ENCODE measurements at regions not wholly inside any gene's neighbourhood (a gene's known extent, or its start where the extent isn't known, plus 50 kb on each side); places are given as distances from the start of the nearest gene placed in this dataset.

DNA sequence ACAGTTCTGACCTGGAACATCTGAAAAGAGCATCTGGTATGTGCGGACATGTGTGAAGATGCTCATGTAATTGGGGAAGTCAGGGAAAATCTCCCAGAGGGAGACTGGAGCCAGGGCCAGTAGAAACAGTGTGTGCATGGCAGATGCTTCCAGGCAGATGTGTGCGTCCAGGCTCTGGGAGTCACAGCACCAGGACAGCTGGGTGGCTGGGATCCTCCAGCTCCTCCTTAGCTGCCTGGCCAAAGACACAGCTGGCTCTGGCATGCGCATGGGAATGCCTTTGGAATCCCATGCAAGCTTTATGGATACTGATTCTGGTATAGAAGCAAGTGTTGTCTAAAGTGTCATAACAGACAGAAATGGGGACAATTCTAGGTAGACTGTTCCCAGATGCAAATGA is 369.7 kb downstream of the INSIG2 start (continued):
- TF ChIP-seq, protein P1, sequence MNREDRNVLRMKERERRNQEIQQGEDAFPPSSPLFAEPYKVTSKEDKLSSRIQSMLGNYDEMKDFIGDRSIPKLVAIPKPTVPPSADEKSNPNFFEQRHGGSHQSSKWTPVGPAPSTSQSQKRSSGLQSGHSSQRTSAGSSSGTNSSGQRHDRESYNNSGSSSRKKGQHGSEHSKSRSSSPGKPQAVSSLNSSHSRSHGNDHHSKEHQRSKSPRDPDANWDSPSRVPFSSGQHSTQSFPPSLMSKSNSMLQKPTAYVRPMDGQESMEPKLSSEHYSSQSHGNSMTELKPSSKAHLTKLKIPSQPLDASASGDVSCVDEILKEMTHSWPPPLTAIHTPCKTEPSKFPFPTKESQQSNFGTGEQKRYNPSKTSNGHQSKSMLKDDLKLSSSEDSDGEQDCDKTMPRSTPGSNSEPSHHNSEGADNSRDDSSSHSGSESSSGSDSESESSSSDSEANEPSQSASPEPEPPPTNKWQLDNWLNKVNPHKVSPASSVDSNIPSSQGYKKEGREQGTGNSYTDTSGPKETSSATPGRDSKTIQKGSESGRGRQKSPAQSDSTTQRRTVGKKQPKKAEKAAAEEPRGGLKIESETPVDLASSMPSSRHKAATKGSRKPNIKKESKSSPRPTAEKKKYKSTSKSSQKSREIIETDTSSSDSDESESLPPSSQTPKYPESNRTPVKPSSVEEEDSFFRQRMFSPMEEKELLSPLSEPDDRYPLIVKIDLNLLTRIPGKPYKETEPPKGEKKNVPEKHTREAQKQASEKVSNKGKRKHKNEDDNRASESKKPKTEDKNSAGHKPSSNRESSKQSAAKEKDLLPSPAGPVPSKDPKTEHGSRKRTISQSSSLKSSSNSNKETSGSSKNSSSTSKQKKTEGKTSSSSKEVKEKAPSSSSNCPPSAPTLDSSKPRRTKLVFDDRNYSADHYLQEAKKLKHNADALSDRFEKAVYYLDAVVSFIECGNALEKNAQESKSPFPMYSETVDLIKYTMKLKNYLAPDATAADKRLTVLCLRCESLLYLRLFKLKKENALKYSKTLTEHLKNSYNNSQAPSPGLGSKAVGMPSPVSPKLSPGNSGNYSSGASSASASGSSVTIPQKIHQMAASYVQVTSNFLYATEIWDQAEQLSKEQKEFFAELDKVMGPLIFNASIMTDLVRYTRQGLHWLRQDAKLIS (CRISPR knock-in tag; IDR thresholded peaks at IDR 0.05): no peak
- TF ChIP-seq ZNF224 (CRISPR knock-in tag; IDR thresholded peaks at IDR 0.05) (no peak), ZNF586 (CRISPR knock-in tag; conservative IDR thresholded peaks at IDR 0.05) (no peak), TFE3 (CRISPR knock-in tag; IDR thresholded peaks at IDR 0.05) (no peak), ZNF830 (CRISPR knock-in tag; IDR thresholded peaks at IDR 0.05) (no peak)
- TF ChIP-seq, protein P2, sequence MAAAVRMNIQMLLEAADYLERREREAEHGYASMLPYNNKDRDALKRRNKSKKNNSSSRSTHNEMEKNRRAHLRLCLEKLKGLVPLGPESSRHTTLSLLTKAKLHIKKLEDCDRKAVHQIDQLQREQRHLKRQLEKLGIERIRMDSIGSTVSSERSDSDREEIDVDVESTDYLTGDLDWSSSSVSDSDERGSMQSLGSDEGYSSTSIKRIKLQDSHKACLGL (CRISPR knock-in tag; IDR thresholded peaks at IDR 0.05; ENCODE audit: borderline replicate concordance, poor library complexity, severe bottlenecking): no peak
- TF ChIP-seq, protein P3, sequence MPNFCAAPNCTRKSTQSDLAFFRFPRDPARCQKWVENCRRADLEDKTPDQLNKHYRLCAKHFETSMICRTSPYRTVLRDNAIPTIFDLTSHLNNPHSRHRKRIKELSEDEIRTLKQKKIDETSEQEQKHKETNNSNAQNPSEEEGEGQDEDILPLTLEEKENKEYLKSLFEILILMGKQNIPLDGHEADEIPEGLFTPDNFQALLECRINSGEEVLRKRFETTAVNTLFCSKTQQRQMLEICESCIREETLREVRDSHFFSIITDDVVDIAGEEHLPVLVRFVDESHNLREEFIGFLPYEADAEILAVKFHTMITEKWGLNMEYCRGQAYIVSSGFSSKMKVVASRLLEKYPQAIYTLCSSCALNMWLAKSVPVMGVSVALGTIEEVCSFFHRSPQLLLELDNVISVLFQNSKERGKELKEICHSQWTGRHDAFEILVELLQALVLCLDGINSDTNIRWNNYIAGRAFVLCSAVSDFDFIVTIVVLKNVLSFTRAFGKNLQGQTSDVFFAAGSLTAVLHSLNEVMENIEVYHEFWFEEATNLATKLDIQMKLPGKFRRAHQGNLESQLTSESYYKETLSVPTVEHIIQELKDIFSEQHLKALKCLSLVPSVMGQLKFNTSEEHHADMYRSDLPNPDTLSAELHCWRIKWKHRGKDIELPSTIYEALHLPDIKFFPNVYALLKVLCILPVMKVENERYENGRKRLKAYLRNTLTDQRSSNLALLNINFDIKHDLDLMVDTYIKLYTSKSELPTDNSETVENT (CRISPR knock-in tag; IDR thresholded peaks at IDR 0.05): no peak

Data from K562 (cell line).